A204.1 (cell line): ENCODE measurements at regions not wholly inside any gene's neighbourhood (a gene's known extent, or its start where the extent isn't known, plus 50 kb on each side); places are given as distances from the start of the nearest gene placed in this dataset.

Experiments used
- FAIRE-seq: peaks from 2 replicates; lab custom pipeline; 2012; peaks lifted over from hg19 to GRCh38; lab: Jason Lieb, UNC

- no peak for FAIRE-seq
Measured at GRCh38 chr20:22404419-22405170, 179.8 kb downstream of the FOXA2 start.

GRCh38 chr20:22403632-22404361 is 180.6 kb downstream of the FOXA2 start:
- FAIRE-seq = no peak

GRCh38 chr20:22403022-22403631 is 181.2 kb downstream of the FOXA2 start:
- FAIRE-seq = no peak

- FAIRE-seq = no peak
Measured at GRCh38 chr20:22402550-22402949, 181.8 kb downstream of the FOXA2 start.

GRCh38 chr20:22400440-22400839 is 183.9 kb downstream of the FOXA2 start:
- no peak for FAIRE-seq

- FAIRE-seq = no peak
Measured at GRCh38 chr20:22394583-22394982, 189.8 kb downstream of the FOXA2 start.

- no peak for FAIRE-seq
Measured at GRCh38 chr20:22390543-22390903, 193.8 kb downstream of the FOXA2 start.

GRCh38 chr20:22389836-22390542 is 194.4 kb downstream of the FOXA2 start:
- no peak for FAIRE-seq

GRCh38 chr20:22387452-22387851 is 196.9 kb downstream of the FOXA2 start:
- no peak for FAIRE-seq

GRCh38 chr20:22386306-22386623 is 198.1 kb downstream of the FOXA2 start:
- no peak for FAIRE-seq

- FAIRE-seq = no peak
Measured at GRCh38 chr20:22385602-22386305, 198.6 kb downstream of the FOXA2 start.

GRCh38 chr20:22384978-22385377 is 199.4 kb downstream of the FOXA2 start:
- no peak for FAIRE-seq

GRCh38 chr20:22383156-22383555 is 201.2 kb downstream of the FOXA2 start:
- FAIRE-seq = no peak

GRCh38 chr20:22382742-22383141 is 201.6 kb downstream of the FOXA2 start:
- FAIRE-seq = no peak

- FAIRE-seq = no peak
Measured at GRCh38 chr20:22381812-22382416, 202.5 kb downstream of the FOXA2 start.

GRCh38 chr20:22379472-22379871 is 204.9 kb downstream of the FOXA2 start:
- no peak for FAIRE-seq

GRCh38 chr20:22374678-22375590 is 209.4 kb downstream of the FOXA2 start:
- no peak for FAIRE-seq

GRCh38 chr20:22374066-22374465 is 210.3 kb downstream of the FOXA2 start:
- FAIRE-seq = no peak

GRCh38 chr20:22373164-22373895 is 211.0 kb downstream of the FOXA2 start:
- FAIRE-seq = no peak

- FAIRE-seq = no peak
Measured at GRCh38 chr20:22371843-22372242, 212.5 kb downstream of the FOXA2 start.
